GF-D8 (cell line): ENCODE measurements at regions not wholly inside any gene's neighbourhood (a gene's known extent, or its start where the extent isn't known, plus 50 kb on each side); places are given as distances from the start of the nearest gene placed in this dataset.
A peak's percentile ranks its signal among the peaks of the same experiment; 100 is the strongest.

Source experiments
- DNase-seq: peaks from one replicate; lab custom pipeline; 2025; lab: John Stamatoyannopoulos, UW

DNA sequence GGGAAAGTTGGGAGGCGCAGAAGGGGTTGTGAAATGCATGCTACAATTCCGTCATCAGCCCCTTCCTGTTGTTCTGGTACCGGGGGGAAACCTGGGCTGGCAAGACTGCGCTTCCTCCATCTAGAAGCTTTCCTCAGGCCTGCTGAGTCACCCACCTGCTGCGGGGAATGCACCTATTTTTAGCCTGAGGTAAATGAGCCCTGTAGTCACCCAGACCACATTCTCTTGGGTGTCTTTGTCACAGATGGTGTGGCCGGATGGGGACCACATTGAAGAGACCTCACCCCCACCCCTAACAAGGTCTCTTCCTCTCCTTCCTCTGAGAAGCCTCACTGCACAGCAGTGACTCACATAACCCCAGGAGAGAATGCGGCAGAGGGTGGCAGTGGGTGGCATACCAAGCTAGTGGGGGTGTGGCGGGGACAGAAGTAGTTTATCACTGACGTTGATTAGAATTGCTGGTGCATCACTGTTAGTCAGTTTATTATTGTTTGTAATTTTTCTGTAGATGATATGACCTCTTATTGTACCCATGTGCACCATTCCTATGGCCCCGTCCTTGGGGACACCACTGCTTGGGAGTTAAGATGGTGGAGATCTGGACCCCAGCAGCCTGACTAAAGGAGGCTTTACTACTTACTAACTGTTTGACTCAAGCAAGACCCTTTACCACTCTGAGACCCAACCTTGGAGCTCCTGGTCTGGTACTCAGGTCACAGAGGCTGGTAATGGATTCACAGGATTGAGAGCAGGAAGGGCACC lies 83.0 kb upstream of the DUSP5 start:
- peak; percentile 15 for DNase-seq

DNA sequence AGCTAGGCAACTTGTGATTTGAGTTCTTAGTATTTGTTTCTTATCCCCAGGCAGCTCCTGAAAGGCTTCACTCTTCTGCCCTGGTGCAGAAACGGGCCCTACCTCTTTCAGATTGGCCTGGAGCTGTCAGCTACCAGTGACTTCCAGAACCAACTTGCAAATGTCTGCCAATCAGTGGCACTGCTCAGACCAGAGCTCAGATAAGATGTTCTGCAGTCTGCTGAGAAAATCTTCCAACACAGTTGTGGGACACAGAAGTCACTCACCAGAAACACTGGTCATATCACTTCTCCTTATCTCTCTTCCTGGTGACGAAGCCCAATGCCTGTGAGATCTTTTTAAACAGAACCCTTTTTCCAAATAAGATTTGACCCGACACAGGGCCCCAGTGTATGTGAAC lies 81.9 kb upstream of the DUSP5 start:
- no peak for DNase-seq

GRCh38 chr10:110416776-110417711 lies 80.7 kb upstream of the DUSP5 start:
- no peak for DNase-seq

GRCh38 chr10:110418218-110418617 lies 79.5 kb upstream of the DUSP5 start:
- no peak for DNase-seq

GRCh38 chr10:110419265-110419664 lies 78.4 kb upstream of the DUSP5 start:
- DNase-seq: no peak

DNA sequence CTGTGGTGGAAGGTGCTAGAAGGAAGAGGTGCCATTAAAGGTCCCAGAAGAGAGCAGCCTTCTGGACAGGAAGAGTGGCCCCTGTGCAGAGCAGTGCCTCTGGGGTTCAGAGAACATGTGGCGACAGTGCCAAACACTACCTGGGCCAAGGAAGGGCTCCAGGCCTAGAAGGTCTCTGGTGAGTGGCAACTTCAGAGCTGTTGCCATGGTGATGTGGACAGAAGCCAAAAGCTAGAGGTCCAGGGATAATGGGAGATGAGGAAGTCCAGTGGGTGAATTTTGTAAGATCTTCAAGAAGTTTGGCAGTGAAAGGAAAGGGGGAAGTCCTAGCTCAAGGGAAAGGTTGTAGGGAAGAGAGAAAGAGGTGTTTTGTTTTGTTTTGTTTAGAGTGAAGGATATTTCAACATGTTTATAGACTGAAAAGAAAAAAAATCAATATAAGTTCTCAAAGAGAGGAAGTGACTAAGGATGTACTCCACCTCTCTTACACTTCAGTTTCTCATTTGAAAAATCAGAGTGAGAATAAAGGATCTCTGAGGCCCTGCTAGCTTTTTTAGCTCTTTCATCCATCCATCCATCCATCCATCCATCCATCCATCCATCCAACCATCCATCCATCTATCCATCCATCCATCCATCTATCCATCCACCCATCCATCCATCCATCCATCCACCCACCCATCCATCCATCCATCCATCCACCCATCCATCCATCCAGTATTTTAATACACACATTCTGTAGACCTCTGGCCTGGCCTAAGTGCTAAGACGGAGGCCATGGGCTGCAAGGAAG lies 77.1 kb upstream of the DUSP5 start:
- DNase-seq: no peak

DNA sequence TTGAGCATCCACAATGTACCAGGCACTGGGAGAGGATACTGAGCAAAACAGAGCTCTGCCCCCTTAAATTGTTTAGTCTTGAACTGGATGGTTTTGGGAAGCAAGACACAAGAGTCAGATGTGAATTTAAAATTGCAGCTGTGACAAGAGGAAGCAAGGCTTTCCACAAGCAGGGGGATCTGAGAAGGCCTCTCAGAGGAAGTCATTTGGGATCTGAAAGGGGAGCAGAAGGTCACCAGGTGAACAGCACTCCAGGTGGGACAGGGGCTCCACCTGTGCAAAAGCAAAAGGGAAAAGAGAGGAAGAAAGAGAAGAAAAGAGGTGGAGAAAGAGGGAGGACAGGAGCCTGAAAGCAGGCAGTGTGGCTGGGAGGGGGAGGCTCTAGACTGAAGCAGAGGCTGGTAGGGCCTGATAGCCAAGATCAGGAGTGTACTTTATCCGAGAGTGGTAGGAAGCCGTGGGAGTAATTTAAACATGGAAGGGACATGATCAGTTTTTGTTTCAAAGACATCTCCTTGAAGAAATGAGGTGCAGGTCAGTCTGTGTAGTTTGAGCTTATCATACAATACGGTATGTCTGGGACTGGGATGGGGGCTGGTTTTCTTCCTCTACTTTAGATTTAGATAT lies 76.1 kb upstream of the DUSP5 start:
- no peak for DNase-seq

DNA sequence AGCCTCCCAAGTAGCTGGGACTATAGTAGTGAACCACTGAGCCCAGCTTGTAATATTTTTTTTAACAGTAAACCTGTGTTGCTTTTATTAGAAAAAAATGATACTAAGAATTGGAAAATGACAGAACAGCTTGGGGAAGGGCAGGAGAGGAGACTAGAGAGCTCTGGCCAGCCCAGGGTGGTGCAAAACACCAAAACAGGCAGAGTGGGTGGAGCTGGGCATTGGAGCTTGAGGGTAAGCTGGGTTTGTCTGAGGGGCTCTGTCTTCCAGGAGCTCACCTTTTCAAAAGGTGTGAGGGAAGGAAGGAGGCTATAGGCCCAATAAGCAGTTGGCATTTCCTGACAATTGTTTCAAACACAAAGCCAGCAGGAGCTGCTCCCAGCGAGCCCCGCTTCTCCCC lies 75.2 kb upstream of the DUSP5 start:
- DNase-seq: no peak

DNA sequence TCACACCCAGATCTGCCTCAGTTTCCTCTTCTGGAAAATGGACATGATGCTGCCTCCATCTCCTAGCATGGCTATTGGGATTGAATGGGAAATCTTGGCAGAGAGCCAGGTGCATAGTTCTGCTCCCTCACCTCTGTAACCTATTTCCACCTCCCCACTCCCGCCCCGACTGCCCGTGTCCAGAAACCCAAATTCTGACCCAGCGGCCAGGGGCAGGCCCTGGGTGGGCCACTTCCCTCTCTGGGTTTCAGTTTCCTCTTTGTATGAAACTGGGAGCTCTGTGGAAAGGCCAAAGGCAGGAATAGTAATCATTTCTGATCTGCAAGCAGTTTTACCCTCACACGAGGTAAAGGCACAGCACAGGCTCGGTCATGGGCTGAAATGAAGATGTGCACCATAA lies 74.1 kb upstream of the DUSP5 start:
- DNase-seq: no peak

- DNase-seq: no peak
These were observed 71.9 kb upstream of the DUSP5 start for GRCh38 chr10:110425684-110426293.

- no peak for DNase-seq
These were observed 71.2 kb upstream of the DUSP5 start for GRCh38 chr10:110426294-110427181.

GRCh38 chr10:110429301-110429700 lies 68.4 kb upstream of the DUSP5 start:
- DNase-seq: no peak

- no peak for DNase-seq
These were observed 67.1 kb upstream of the DUSP5 start for GRCh38 chr10:110430340-110431273.

DNA sequence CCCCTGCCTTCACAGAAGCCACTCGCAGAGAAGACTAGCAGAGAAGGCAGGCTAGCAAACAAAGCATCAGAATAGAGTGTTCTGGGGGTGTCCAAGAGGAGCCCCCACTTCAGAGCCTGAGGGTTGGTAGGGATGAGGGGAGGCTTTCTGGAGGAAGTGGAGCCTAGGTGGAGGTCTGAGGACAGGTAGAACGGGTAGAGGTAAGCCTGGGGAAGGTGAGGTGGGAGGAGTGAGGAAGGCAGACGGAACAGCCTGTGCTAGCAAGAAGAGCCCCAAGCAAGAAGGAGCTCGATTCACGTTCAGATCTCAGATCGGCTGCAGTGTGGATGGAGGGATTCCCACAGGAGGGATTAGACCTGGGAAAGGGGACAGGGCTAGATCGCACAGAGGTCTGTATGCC lies 66.0 kb upstream of the DUSP5 start:
- DNase-seq: no peak

DNA sequence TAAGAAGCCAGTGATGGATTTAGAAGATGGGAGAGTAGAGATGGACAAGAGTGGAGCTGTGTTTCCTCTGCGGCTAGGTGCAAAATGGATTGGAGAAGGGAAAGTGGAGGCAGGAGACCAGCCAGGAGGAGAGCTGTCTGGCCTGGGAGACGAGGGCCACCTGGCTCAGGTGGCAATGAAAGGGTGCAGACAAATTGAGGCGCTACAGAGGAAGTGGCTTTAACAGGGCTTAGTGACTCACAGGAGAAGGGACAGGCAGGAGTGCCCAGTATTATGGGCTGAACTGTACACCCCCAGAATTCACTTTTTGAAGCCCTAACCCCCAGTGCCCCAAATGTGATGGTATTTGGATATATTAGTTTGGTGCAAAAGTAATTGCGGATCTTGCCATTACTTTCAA lies 65.6 kb upstream of the DUSP5 start:
- no peak for DNase-seq

- DNase-seq: no peak
These were observed 64.7 kb upstream of the DUSP5 start for GRCh38 chr10:110432814-110433565.

DNA sequence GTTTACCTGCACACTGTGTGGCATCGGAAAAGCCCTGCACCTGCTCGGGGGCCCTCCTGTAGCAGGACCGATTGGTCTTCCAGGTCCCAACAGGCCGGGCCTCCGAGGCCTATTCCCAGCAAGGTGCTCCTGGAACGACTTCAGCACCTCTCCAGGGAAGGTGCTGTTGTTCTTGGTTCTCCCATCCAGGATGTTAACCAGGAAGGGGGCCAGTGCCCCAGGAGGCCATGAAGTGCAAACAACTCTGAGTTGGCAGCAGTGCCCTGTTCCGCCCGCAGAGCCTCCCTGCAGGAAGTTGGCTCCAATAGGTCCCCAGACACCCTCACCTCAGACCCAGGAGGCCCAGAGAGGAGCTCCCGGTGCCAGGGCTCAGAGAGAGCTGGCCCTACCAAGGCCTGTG lies 64.0 kb upstream of the DUSP5 start:
- no peak for DNase-seq

- DNase-seq: no peak
These were observed 63.1 kb upstream of the DUSP5 start for GRCh38 chr10:110434489-110435096.
